ENCODE measurements at regions not wholly inside any gene's neighbourhood (a gene's known extent, or its start where the extent isn't known, plus 50 kb on each side); places are given as distances from the start of the nearest gene placed in this dataset.

DNA sequence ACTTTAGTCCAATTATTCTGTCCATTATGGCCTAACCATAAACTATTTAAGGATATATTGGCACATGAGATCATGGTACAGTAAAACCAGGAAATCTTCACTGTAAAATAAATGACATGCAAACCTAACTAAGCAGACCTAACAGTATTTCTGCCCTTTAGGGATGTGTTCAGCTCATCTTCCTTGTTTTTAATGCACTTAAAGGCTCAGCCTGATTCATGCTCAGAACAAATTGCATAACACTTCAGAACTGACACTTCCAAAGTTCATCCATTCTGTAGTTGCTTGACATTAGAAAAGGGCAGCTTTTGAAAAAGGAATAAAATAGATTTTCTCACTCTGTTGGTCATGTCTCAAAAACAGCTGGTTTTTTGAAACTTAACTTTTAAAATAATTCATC lies 708.5 kb downstream of the C12orf50 start:
- intact Hi-C loops (cut with DNase I) = no loop called here
- no peak overlapping the region for H3K27ac ChIP-seq
- no peaks in the 10 kb centered on the region for H3K36me3 ChIP-seq
- H3K4me3 ChIP-seq = no peak overlapping the region
- H3K27me3 ChIP-seq = no peaks in the 10 kb centered on the region
- H3K4me1 ChIP-seq = no peaks in the 10 kb centered on the region
- TF ChIP-seq, protein P1, sequence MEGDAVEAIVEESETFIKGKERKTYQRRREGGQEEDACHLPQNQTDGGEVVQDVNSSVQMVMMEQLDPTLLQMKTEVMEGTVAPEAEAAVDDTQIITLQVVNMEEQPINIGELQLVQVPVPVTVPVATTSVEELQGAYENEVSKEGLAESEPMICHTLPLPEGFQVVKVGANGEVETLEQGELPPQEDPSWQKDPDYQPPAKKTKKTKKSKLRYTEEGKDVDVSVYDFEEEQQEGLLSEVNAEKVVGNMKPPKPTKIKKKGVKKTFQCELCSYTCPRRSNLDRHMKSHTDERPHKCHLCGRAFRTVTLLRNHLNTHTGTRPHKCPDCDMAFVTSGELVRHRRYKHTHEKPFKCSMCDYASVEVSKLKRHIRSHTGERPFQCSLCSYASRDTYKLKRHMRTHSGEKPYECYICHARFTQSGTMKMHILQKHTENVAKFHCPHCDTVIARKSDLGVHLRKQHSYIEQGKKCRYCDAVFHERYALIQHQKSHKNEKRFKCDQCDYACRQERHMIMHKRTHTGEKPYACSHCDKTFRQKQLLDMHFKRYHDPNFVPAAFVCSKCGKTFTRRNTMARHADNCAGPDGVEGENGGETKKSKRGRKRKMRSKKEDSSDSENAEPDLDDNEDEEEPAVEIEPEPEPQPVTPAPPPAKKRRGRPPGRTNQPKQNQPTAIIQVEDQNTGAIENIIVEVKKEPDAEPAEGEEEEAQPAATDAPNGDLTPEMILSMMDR (IDR thresholded peaks at IDR 0.05) = no peak
- no peak for DNase-seq
- no peak overlapping the region for H3K9ac ChIP-seq (ENCODE audit: low read depth in 2 of 2, low read length in 2 of 2)
- H3K9me3 ChIP-seq = no peaks in the 10 kb centered on the region

DNA sequence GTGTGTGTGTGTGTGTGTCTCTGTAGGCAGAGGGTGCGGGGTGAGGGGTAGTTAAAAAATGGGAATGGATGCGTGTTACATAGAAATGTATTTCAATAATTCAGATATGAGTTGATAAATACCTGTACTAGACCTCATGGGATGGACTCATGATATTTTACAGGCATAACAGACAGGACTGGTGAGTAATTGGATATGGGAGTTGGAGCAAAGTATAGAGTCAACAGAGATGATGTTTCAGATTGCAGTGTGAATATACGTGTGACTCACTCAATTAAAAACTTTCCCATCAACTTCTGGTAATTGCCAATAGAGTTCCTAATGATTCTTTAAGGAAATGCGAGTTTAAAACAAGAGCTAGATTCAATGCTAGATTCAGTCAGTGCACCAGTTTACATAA lies 711.9 kb downstream of the C12orf50 start:
- TF ChIP-seq, protein P1 (IDR thresholded peaks at IDR 0.05) = no peak
- intact Hi-C loops (cut with DNase I) = no loop called here
- no peak overlapping the region for H3K4me3 ChIP-seq
- no peaks in the 10 kb centered on the region for H3K27me3 ChIP-seq
- H3K9me3 ChIP-seq = no peaks in the 10 kb centered on the region
- H3K9ac ChIP-seq (ENCODE audit: low read depth in 2 of 2, low read length in 2 of 2) = no peak overlapping the region
- no peak overlapping the region for H3K27ac ChIP-seq
- H3K36me3 ChIP-seq = no peaks in the 10 kb centered on the region
- no peaks in the 10 kb centered on the region for H3K4me1 ChIP-seq
- no peak for DNase-seq

DNA sequence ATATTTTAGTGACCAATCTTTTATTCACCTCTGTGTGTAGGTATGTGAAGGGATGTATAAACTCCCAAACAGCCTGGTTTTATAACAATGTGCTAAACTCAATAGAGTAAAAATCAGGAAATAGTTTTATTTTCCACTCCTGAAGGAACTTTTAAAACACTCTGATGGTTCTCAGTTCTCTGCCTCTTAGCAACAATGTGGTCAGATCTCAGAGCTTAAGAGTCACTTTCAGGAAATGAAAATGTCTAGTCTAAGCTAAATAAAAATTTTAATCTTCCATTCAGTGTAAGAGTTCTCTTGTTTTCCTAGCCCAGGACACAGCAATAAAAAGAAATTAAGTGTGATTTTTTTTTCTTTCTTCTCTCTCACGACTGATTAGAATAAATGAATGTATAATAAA lies 718.0 kb downstream of the C12orf50 start:
- no peaks in the 10 kb centered on the region for H3K36me3 ChIP-seq
- H3K9ac ChIP-seq (ENCODE audit: low read depth in 2 of 2, low read length in 2 of 2) = no peak overlapping the region
- no peaks in the 10 kb centered on the region for H3K9me3 ChIP-seq
- no peaks in the 10 kb centered on the region for H3K27me3 ChIP-seq
- intact Hi-C loops (cut with DNase I) = no loop called here
- DNase-seq = no peak
- H3K4me1 ChIP-seq = no peaks in the 10 kb centered on the region
- H3K4me3 ChIP-seq = no peak overlapping the region
- TF ChIP-seq, protein P1 (IDR thresholded peaks at IDR 0.05) = no peak
- no peak overlapping the region for H3K27ac ChIP-seq

GRCh38 chr12:87310126-87310525 lies 719.1 kb downstream of the C12orf50 start:
- no peak overlapping the region for H3K4me3 ChIP-seq
- no peak for DNase-seq

GRCh38 chr12:87305481-87305880 lies 723.7 kb downstream of the C12orf50 start:
- no peak overlapping the region for H3K4me3 ChIP-seq
- DNase-seq = no peak
- H3K36me3 ChIP-seq = no peaks in the 10 kb centered on the region
- intact Hi-C loops (cut with DNase I) = no loop called here
- TF ChIP-seq, protein P1 (IDR thresholded peaks at IDR 0.05) = no peak
- H3K27me3 ChIP-seq = no peaks in the 10 kb centered on the region
- no peak overlapping the region for H3K27ac ChIP-seq
- no peaks in the 10 kb centered on the region for H3K9me3 ChIP-seq
- H3K4me1 ChIP-seq = no peaks in the 10 kb centered on the region
- H3K9ac ChIP-seq (ENCODE audit: low read depth in 2 of 2, low read length in 2 of 2) = no peak overlapping the region

More at GRCh38 chr12:87310126-87310525, 719.1 kb downstream of the C12orf50 start:
- Histone ChIP-seq H3K27me3 (no peaks in the 10 kb centered on the region), H3K36me3 (no peaks in the 10 kb centered on the region), H3K4me1 (no peaks in the 10 kb centered on the region), H3K27ac (no peak overlapping the region), H3K9me3 (no peaks in the 10 kb centered on the region), H3K9ac (ENCODE audit: low read depth in 2 of 2, low read length in 2 of 2) (no peak overlapping the region)
- TF ChIP-seq, protein P1 (IDR thresholded peaks at IDR 0.05) = no peak
- intact Hi-C loops (cut with DNase I) = no loop called here

DNA sequence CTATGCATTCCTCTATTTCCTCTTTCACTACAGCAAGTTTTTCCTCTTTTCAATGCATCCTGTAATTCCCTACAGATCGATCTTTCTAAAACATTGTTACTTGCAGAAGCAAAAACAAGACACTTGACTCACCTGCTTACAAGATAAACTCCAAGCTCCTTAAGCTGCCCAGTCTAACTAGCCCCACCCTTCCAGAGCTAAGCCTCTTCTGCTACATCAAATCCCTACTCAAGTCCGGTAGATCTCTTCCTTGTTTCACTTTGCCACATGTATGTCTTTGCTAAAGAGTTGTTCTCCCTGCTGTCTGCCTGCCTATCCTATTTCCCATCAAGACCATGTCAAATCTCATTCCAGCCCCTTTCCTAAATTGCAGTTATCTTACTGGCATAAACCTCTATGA lies 724.8 kb downstream of the C12orf50 start:
- H3K27ac ChIP-seq = no peak overlapping the region
- H3K27me3 ChIP-seq = no peaks in the 10 kb centered on the region
- H3K4me1 ChIP-seq = no peaks in the 10 kb centered on the region
- TF ChIP-seq, protein P1 (IDR thresholded peaks at IDR 0.05) = no peak
- no peak overlapping the region for H3K9ac ChIP-seq (ENCODE audit: low read depth in 2 of 2, low read length in 2 of 2)
- no peak overlapping the region for H3K4me3 ChIP-seq
- intact Hi-C loops (cut with DNase I) = no loop called here
- no peaks in the 10 kb centered on the region for H3K36me3 ChIP-seq
- DNase-seq = no peak
- H3K9me3 ChIP-seq = no peaks in the 10 kb centered on the region
